Fibroblast of pulmonary artery (primary cell): ENCODE measurements at regions not wholly inside any gene's neighbourhood (a gene's known extent, or its start where the extent isn't known, plus 50 kb on each side); places are given as distances from the start of the nearest gene placed in this dataset.
"Not testable (repeated sequence)": the region's sequence is repeated elsewhere in the genome, so short reads cannot be mapped to it uniquely, and the experiment has no call there.

Experiments
- DNase-seq: peaks from one replicate; pipeline ENCODE4 v3.0.0-alpha.2; 2010; ENCODE audit warnings: low read depth
- H3K4me3 ChIP-seq: replicated peaks from 2 replicates; pipeline ENCODE4 v1.5.1; 2011; ENCODE audit warnings: low read depth, mild to moderate bottlenecking, control low read depth, low read length, moderate library complexity
- CTCF ChIP-seq: IDR thresholded peaks from 2 replicates; pipeline ENCODE4 v1.5.1; 2011; ENCODE audit warnings: mild to moderate bottlenecking, control low read depth, low read length, inconsistent platforms; ENCODE audit errors: missing control alignments

- peak; percentile 48 for DNase-seq
- no peak for TF ChIP-seq CTCF
- H3K4me3 ChIP-seq: no peak overlapping the region
Measured at GRCh38 chr15:81887912-81888311, 157.9 kb downstream of the MEX3B start.

GRCh38 chr15:81887188-81887587 lies 158.6 kb downstream of the MEX3B start:
- DNase-seq, H3K4me3 ChIP-seq: not testable (repeated sequence)

GRCh38 chr15:81886591-81886990 lies 159.2 kb downstream of the MEX3B start:
- H3K4me3 ChIP-seq: no peak overlapping the region
- no peak for TF ChIP-seq CTCF

GRCh38 chr15:81886080-81886479 lies 159.7 kb downstream of the MEX3B start:
- no peak for TF ChIP-seq CTCF
- DNase-seq: no peak
- H3K4me3 ChIP-seq: no peak overlapping the region

More at GRCh38 chr15:81886591-81886990, 159.2 kb downstream of the MEX3B start:
- DNase-seq: peak; percentile 14

- H3K4me3 ChIP-seq: no peak overlapping the region
- no peak for DNase-seq
Measured at GRCh38 chr15:81885135-81885534, 160.7 kb downstream of the MEX3B start.

GRCh38 chr15:81882504-81882903 lies 163.3 kb downstream of the MEX3B start:
- DNase-seq: no peak
- H3K4me3 ChIP-seq: no peak overlapping the region
- no peak for TF ChIP-seq CTCF

More at GRCh38 chr15:81885135-81885534, 160.7 kb downstream of the MEX3B start:
- no peak for TF ChIP-seq CTCF

GRCh38 chr15:81880833-81881232 lies 165.0 kb downstream of the MEX3B start:
- DNase-seq: no peak
- no peak for TF ChIP-seq CTCF

More at GRCh38 chr15:81880833-81881232, 165.0 kb downstream of the MEX3B start:
- H3K4me3 ChIP-seq: no peak overlapping the region
